HepG2 (cell line): ENCODE measurements at regions not wholly inside any gene's neighbourhood (a gene's known extent, or its start where the extent isn't known, plus 50 kb on each side); places are given as distances from the start of the nearest gene placed in this dataset.
A peak's percentile ranks its signal among the peaks of the same experiment; 100 is the strongest.

ENCODE experiments used
- ATAC-seq: fragments of 200-7000 bp; cut with Tn5 transposase; 3 replicates; pipeline ENCODE4 v1.9.1; 2020; ENCODE audit warnings: mild to moderate bottlenecking, moderate library complexity
- BruUV-seq: library from RNA; stranded (reverse); fragments of 400-500 nt; replicated peaks from 2 replicates; lab custom pipeline; 2021; lab: Mats Ljungman, UMichigan
- CTCF ChIA-PET: fragments of 300-600 bp; formaldehyde crosslinking; extraction: SDS; loops from one replicate; lab custom pipeline; 2021; ENCODE audit warnings: low total read pairs, inconsistent platforms, low intra/inter-chr PET ratio; lab: Yijun Ruan, JAX
- POLR2A ChIA-PET: fragments of 350-600 bp; sonication (Branson Sonifier 250); formaldehyde crosslinking; loops from one replicate; lab custom pipeline; 2020; ENCODE audit warnings: antibody characterized with exemption, inconsistent platforms; lab: Yijun Ruan, JAX
- DNase-seq: peaks from one replicate; pipeline ENCODE4 v3.0.0-alpha.2; 2015; ENCODE audit warnings: low spot score
- FAIRE-seq: peaks from 3 replicates; lab custom pipeline; 2011; peaks lifted over from hg19 to GRCh38; lab: Jason Lieb, UNC
- H2AFZ ChIP-seq: one replicate; pipeline ENCODE4 v1.6.1; 2011; ENCODE audit warnings: low read length, inconsistent platforms
- H3K27ac ChIP-seq: fragments of 300-600 bp; 3 replicates; pipeline ENCODE4 v1.8.0; 2011; ENCODE audit warnings: mixed run types, mild to moderate bottlenecking, mixed read lengths, low read length, inconsistent platforms; ENCODE audit not compliant: insufficient read depth; ENCODE audit errors: extremely low read length
- H3K27me3 ChIP-seq, 2 experiments: fragments of 200-600 bp in 1 of 2; 2 replicates in 1 of 2; 3 replicates in 1 of 2; pipeline versions ENCODE4 v1.6.0 to v1.8.0; 2011; ENCODE audit warnings: low read length in 2 of 2, mild to moderate bottlenecking in 2 of 2, moderate library complexity in 2 of 2, inconsistent platforms in 1 of 2; ENCODE audit not compliant: insufficient read depth in 2 of 2, control insufficient read depth in 1 of 2
- H3K36me3 ChIP-seq, 2 experiments: fragments of 200-600 bp in 1 of 2; replicated peaks in 1 of 2; 2 replicates in 1 of 2; 3 replicates in 1 of 2; pipeline versions ENCODE4 v1.5.1 to v1.8.0; 2011; ENCODE audit warnings: low read length in 2 of 2, inconsistent platforms in 1 of 2; ENCODE audit not compliant: insufficient read depth in 2 of 2, control insufficient read depth in 1 of 2
- H3K4me1 ChIP-seq: 2 replicates; pipeline ENCODE4 v1.5.1; 2012; ENCODE audit warnings: low read length, inconsistent platforms; ENCODE audit not compliant: insufficient read depth
- H3K4me2 ChIP-seq: 2 replicates; pipeline ENCODE4 v1.6.0; 2011; ENCODE audit warnings: low read depth, low read length, inconsistent platforms
- H3K4me3 ChIP-seq, 3 experiments: fragments of 200-600 bp in 1 of 3; sonication (generic), shearing (Covaris generic) in 1 of 3; replicated peaks in 1 of 3; 2 replicates each; pipeline ENCODE4 v1.5.1; 2011 to 2016; ENCODE audit warnings: low read length in 3 of 3, inconsistent platforms in 2 of 3, low read depth in 2 of 3, mild to moderate bottlenecking in 2 of 3, control low read depth in 1 of 3, mixed read lengths in 1 of 3; ENCODE audit not compliant: insufficient read depth in 1 of 3
- H3K79me2 ChIP-seq: one replicate; pipeline ENCODE4 v1.6.1; 2011; ENCODE audit warnings: low read length, inconsistent platforms; ENCODE audit not compliant: insufficient read depth
- H3K9ac ChIP-seq: 2 replicates; pipeline ENCODE4 v1.6.0; 2011; ENCODE audit warnings: mild to moderate bottlenecking, low read depth, low read length, inconsistent platforms; ENCODE audit not compliant: insufficient read depth
- H3K9me3 ChIP-seq: 2 replicates; pipeline ENCODE4 v1.5.1; 2012; ENCODE audit warnings: mild to moderate bottlenecking, low read length
- H4K20me1 ChIP-seq: 2 replicates; pipeline ENCODE4 v1.6.0; 2011; ENCODE audit warnings: inconsistent platforms, mild to moderate bottlenecking, low read length, moderate library complexity; ENCODE audit not compliant: insufficient read depth
- GFI1 ChIP-seq: sonication (generic); formaldehyde crosslinking; IDR thresholded peaks from 2 replicates; pipeline ENCODE4 v1.5.0; 2020; ENCODE audit warnings: missing genetic modification reagents, mild to moderate bottlenecking, borderline replicate concordance
- HOXA9 ChIP-seq: sonication (generic); formaldehyde crosslinking; IDR thresholded peaks from 2 replicates; pipeline ENCODE4 v1.8.1; 2022; ENCODE audit warnings: missing genetic modification reagents, mild to moderate bottlenecking, moderate library complexity, borderline replicate concordance
- PHF8 ChIP-seq: sonication (generic); formaldehyde crosslinking; IDR thresholded peaks from 2 replicates; pipeline ENCODE4 v1.5.0; 2020; ENCODE audit warnings: missing genetic modification reagents
- SATB2 ChIP-seq: sonication (generic); formaldehyde crosslinking; IDR thresholded peaks from 2 replicates; pipeline ENCODE4 v1.5.0; 2020; ENCODE audit warnings: missing genetic modification reagents
- THAP7 ChIP-seq: sonication (generic); formaldehyde crosslinking; IDR thresholded peaks from 2 replicates; pipeline ENCODE4 v1.8.1; 2023; ENCODE audit warnings: mild to moderate bottlenecking, missing genetic modification reagents
- TRAFD1 ChIP-seq: sonication (generic); formaldehyde crosslinking; IDR thresholded peaks from 2 replicates; pipeline ENCODE4 v1.5.1; 2020; ENCODE audit warnings: missing genetic modification reagents, mild to moderate bottlenecking, borderline replicate concordance
- ZNF18 ChIP-seq: sonication (generic); formaldehyde crosslinking; IDR thresholded peaks from 2 replicates; pipeline ENCODE4 v1.8.0; 2022; ENCODE audit warnings: mild to moderate bottlenecking, missing genetic modification reagents; ENCODE audit not compliant: insufficient replicate concordance
- ZNF263 ChIP-seq: sonication (generic); formaldehyde crosslinking; IDR thresholded peaks from 2 replicates; pipeline ENCODE4 v1.4.0; 2020; ENCODE audit warnings: missing genetic modification reagents
- WGBS: methylation state at CpG from one replicate; pipeline ENCODE4 v1.1.6; 2017; ENCODE audit warnings: low lambda C conversion rate; 5-methylcytosine and 5-hydroxymethylcytosine counted together
- in situ Hi-C: cut with HindIII; loops from 2 replicates; pipeline ENCODE4 v1.10.0; 2017; ENCODE audit warnings: low pct_unique_long_range_greater_than_20kb; ENCODE audit not compliant: extremely low pct_ligation_motif_present
- intact Hi-C: fragments of 100-400 bp; cut with micrococcal nuclease; formaldehyde crosslinking; loops from one replicate; pipeline ENCODE4 v1.10.0; 2022; ENCODE audit not compliant: unreplicated experiment

GRCh38 chr14:36057452-36058116 lies 118.9 kb downstream of the PTCSC3 start (continued):
- no peak for TF ChIP-seq HOXA9
- TF ChIP-seq, all 625 proteins: peak for 0

- no peaks in the 10 kb centered on the region for H3K4me1 ChIP-seq
- WGBS = 34% methylated on average over 3 of the region's 3 CpGs
- intact Hi-C loops = no loop called here
- H3K4me2 ChIP-seq = no peak overlapping the region
- no peak overlapping the region for H2AFZ ChIP-seq
- H3K4me3 ChIP-seq = no peak overlapping the region
- DNase-seq (no peak), FAIRE-seq (no peak), ATAC-seq (no peak)
- no peaks in the 10 kb centered on the region for H3K79me2 ChIP-seq
- peaks cover 2 to 4% of the 10 kb centered on the region in 2 experiments; a peak in 1 of 5 replicates for H3K27me3 ChIP-seq
- H3K9me3 ChIP-seq = no peaks in the 10 kb centered on the region
- no peak overlapping the region for H3K27ac ChIP-seq
- ChIA-PET POLR2A (no interaction called here), CTCF (no interaction called here)
- no peak for TF ChIP-seq PHF8
- TF ChIP-seq GFI1 (CRISPR knock-in tag) = no peak
- no peak for TF ChIP-seq ZNF18 (CRISPR knock-in tag)
- TF ChIP-seq THAP7 (CRISPR knock-in tag) = no peak
- 0 out of 2 replicates have a peak, but pooled peaks have one; percentile 36 for TF ChIP-seq ZNF263 (CRISPR knock-in tag)
- TF ChIP-seq SATB2 (CRISPR knock-in tag) = no peak
- TF ChIP-seq TRAFD1 = no peak
- no peaks in the 10 kb centered on the region for H3K36me3 ChIP-seq
- in situ Hi-C loops = no loop called here
- no peak overlapping the region for H3K9ac ChIP-seq
- no peaks in the 10 kb centered on the region for H4K20me1 ChIP-seq
- no TSS peak for BruUV-seq
Observed at GRCh38 chr14:36056845-36057244, 119.7 kb downstream of the PTCSC3 start.
